SK-N-DZ (cell line): ENCODE measurements at regions not wholly inside any gene's neighbourhood (a gene's known extent, or its start where the extent isn't known, plus 50 kb on each side); places are given as distances from the start of the nearest gene placed in this dataset.
"Not testable (repeated sequence)": the region's sequence is repeated elsewhere in the genome, so short reads cannot be mapped to it uniquely, and the experiment has no call there.

Source experiments
- DNase-seq: peaks from one replicate; pipeline ENCODE4 v3.0.0-alpha.2; 2015; ENCODE audit warnings: low spot score

- DNase-seq: no peak
Observed at GRCh38 chr5:68116408-68116807, 99.1 kb upstream of the PIK3R1 start.

- no peak for DNase-seq
Observed at GRCh38 chr5:68115584-68115983, 100.0 kb upstream of the PIK3R1 start.

DNA sequence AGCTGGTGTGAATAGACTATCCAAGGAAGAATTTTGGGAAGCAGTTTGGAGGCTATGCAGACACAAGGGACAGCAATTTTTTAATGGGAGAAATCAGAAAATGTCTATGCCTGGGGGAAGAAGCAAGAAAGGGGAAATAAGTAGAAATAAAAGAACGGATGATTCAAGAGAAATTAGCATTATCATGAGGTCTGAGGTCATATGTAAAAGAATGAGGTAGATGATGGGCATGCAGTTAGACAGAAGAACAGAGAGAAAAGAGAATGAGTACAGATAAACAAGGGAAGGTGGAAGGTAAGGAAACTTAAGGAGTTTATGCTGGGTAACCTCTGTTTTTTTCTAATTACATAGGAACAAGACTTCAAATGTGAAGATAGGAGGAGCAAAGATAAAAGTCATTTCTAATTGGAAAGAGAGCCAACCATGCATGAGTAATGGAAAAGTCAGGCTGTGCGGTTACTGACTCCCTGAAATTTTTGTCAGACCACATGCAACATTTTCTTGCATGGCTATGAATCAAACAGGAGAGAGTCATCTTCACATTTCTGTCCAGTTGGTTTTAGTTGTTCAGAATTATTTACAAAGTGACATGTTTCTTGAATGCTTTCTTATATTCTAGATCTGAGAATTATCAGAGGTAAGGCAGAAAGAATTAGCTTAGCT, 101.0 kb upstream of the PIK3R1 start:
- DNase-seq: no peak

DNA sequence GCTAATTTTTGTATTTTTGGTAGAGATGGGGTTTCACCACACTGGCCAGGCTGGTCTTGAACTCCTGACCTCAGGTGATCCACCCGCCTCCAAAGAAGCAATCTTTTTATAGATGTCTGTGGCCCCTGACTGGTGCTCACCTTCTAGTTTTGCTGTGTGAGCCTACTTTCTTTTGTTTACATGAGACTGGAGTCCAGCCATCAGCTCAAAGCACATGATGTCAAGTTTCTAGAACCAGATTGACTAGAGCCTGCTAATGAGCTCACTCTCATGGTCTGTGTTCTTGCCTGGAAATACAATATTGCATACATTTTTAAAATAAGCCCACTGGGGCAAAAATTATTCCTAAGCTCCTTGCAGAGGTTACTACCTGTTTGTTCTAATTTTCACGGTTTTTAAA, 102.9 kb upstream of the PIK3R1 start:
- no peak for DNase-seq

GRCh38 chr5:68110894-68111293, 104.7 kb upstream of the PIK3R1 start:
- DNase-seq: no peak

- no peak for DNase-seq
Observed at GRCh38 chr5:68110264-68110663, 105.3 kb upstream of the PIK3R1 start.

DNA sequence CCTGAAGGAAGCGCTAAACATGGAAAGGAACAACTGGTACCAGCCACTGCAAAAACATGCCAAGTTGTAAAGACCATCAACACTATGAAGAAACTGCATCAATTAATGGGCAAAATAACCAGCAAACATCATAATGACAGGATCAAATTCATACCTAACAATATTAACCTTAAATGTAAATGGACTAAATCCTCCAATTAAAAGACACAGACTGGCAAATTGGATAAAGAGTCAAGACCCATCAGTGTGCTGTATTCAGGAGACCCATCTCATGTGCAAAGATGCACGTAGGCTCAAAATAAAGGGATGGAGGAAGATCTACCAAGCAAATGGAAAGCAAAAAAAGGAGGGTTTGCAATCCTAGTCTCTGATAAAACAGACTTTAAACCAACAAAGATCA, 111.3 kb upstream of the PIK3R1 start:
- not testable (repeated sequence) for DNase-seq

GRCh38 chr5:68103297-68103696, 112.3 kb upstream of the PIK3R1 start:
- not testable (repeated sequence) for DNase-seq

DNA sequence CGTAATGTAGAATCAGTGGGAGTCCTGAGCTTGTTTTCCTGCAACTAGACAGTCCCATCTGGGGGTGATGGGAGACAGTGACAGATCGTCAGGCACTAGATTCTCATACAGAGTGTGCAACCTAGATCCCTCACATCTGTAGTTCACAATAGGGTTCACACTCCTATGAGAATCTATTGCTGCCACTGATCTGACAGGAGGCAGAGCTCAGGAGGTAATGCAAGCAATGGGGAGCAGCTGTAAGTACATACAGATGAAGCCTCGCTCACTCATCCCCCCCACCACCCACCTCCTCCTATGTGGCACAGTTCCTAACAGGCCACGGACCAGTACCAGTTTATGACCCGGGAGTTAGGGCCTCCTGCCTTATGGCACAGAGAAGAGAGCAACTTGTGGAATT, 116.2 kb upstream of the PIK3R1 start:
- DNase-seq: no peak

GRCh38 chr5:68093455-68094159, 121.9 kb upstream of the PIK3R1 start:
- DNase-seq: no peak

DNA sequence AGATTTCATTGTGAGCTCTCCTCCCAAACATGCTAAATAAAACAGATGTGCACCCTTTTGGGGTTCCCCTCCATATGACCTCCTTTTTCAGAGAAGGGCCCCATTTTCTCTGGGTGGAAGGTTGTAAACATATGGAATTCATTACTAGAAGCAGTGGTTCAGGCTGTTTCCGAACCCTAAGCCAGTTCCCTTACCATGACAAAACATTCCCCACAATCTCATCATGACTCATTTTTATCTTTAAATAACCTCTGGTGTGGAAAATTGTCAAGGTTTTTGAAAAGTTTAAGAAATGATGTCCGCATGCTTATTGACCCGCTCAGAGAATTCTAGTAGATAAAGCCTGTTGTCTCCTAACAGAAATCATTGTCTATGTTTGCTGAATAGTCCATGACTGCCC, 127.3 kb upstream of the PIK3R1 start:
- no peak for DNase-seq

- DNase-seq: no peak
Observed at GRCh38 chr5:68087866-68088265, 127.7 kb upstream of the PIK3R1 start.

DNA sequence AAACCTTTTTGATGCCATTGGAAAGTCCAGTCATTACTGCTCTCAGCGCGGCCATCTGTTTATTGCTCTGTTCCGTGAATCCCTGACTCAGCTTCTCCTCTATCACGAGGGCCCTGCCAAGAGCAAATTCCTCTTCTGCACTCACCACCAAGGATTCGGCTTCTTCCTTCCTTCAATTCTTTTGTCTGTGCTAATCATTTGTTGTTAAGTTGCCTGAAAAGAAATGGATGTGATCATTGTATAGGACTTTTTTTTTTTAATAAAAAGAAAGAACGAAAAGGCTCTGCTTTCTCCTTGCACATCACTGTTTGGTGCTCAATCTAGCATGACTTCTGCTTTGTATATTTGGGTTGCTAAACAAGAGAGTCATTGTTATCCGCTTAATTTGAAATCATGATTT, 128.7 kb upstream of the PIK3R1 start:
- DNase-seq: no peak

DNA sequence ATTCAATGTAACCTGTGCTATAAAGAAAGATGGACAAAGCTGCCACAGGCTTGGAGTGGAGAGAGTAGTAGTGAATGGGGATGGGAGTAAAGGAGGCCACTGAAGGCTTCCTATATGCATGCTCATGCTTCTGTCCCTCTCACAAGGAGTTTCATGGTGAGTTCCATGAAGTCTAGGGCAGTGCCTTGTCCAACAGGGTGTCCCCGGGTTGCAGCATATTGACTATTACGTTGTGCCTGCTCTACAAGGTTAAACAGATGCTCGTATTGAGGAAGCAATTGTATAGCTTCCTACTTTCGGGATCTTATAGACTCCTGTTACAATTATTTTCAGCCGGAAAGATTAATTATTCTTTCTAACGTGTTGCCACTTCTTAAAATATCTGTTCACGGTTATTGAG, 129.1 kb upstream of the PIK3R1 start:
- no peak for DNase-seq

GRCh38 chr5:68084396-68084795, 131.2 kb upstream of the PIK3R1 start:
- DNase-seq: no peak

- DNase-seq: no peak
Observed at GRCh38 chr5:68080282-68081050, 135.1 kb upstream of the PIK3R1 start.

DNA sequence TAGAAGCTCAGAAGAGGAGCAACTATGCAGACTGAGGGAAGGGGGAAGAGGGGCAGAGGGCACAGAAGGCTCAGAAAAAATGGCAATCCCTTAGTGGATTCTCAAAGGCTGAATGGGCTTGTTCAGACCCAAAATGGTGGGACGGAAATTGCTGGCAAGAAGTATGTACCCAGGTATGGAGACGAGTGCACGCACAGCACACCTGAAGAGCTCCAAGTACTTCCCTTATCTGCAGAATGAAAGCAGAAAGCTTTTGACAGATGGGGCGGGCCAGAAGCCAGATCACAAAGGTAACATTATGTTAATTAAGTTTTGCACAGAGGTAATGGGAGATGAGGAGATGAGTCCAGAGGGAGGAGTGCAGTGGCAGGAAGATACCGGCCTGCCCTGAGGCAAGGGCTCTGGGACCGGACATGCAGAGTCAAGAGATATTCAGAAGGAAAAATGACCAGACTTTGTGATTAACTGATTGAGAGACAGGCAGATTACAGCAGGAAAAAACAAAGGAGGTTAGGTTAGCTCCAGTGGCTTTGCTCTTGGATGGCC, 138.1 kb upstream of the PIK3R1 start:
- DNase-seq: peak; percentile 42

DNA sequence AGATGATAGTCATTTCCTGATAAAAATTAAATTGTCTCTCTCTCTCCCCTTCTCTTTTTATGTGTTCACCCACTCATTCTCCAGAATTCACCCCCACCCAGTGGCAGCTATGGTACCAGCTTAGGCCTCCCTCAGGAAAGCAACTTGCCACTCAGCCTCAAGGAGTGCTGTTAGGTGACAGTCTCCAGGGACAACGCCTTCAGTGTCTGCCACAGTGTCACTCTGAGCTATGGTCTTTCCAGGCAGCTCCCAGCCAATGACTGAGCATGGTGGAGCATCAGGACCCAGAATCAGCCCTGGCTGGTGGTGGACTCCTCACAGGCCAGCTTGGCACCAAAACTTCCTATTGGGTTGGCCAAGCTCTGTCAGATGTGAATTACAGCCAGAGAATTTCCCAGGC, 140.9 kb upstream of the PIK3R1 start:
- DNase-seq: peak; percentile 25

DNA sequence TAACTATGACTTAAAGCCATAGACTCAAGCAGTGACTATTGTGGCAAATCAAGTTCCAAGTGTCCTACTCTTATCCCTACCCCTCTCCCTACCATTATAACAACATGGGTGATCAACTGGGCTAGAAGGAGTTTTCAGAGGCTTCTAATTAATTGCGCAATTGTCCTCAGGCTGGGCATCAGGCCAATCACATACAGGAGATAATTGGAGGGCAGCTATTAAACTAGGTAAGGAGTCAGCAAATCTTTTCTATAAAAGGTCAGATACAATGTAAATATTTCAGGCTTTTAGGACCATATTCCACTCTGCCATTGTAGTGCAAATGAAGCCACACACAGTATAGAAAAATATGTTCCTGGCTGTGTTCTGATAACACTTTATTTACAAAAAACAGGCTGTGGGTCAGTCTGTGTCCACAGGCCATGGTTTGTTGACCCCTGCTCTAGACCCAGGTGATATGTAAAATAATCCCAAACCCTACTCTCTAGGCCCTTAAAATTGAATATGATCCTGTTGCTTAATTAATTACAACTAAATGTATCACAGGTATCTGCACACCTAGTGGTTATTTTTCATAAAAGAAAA, 141.4 kb upstream of the PIK3R1 start:
- DNase-seq: no peak

- peak; percentile 81 for DNase-seq
Observed at GRCh38 chr5:68071736-68072135, 143.8 kb upstream of the PIK3R1 start.

DNA sequence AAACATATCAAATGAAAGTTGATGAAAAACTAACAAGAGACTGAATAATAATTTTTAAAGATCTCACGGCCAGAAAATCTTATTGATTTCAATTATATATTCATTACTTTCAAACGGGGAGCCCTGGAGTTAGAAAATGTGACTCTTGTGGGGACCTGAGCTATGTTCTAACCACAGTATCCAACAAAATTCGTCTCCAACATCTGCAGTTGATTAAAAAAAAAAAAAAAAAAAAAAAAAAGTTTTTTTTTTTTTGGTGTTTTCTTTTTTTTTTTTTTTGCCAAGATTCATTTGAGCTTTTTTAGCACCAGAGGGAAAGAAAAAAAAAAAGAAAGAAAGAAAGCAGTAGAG, 144.3 kb upstream of the PIK3R1 start:
- no peak for DNase-seq

GRCh38 chr5:68070591-68071281, 144.8 kb upstream of the PIK3R1 start:
- no peak for DNase-seq
